NCI-H526 (cell line): ENCODE measurements at regions not wholly inside any gene's neighbourhood (a gene's known extent, or its start where the extent isn't known, plus 50 kb on each side); places are given as distances from the start of the nearest gene placed in this dataset.
A peak's percentile ranks its signal among the peaks of the same experiment; 100 is the strongest.

Source experiments
- DNase-seq, 2 experiments: peaks; one replicate each; lab custom pipeline; 2025; lab: John Stamatoyannopoulos, UW

DNA sequence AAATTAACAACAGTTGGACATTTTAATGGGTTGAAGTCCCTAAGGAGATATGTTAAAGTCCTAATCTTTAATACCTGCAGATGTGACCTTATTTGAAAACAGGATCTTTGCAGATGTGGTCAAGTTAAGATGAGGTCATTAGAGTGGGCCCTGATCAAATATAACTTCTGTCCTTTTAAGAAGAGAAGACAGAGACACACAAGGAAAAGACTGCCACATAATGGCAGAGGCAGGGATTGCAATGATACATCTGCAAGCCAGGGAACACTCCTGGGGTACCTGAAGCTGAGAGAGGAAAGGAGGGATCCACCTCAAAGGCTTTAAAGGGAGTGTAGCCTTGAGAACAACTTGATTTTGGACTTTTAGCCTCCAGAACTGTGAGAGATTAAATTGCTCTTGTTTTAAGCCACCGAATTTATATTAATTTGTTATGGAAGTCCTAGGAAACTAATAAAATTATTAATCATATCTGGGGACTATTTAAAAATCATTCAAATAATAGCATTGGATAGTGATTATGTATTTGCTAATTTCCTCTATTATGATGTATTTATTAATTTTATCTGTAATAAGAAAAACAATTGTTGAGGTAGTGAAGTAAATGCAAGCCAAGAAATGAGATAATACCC, 700.0 kb upstream of the PCDH15 start:
- peak; percentile 35 for DNase-seq

DNA sequence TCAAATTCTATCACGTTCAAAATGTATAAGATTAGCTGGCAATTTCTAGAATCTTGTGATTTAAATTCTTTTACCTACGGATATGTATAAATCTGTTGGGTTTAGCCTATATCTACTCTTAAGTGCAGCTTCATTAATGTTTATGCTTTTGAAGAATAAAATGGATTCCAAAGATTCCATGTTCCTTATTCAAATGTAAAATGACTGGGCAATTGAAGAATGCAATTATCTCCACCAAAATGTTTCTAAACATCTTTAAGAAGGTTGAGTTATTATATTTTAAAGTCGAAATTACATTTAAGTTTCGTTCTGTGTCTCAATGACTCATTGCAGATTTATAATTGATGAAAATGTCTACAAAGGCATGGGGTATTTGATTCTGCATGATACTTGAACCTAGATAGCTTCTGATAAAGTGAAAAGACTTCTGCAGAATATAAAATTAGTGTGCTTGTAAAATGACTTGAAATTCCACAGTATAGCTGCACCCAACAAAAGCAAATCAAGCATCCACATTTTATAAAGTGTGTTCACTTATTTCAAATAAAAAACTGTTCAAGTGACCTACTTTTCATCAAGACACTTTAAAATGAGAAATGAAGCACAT, 697.0 kb upstream of the PCDH15 start:
- DNase-seq, result no peak

DNA sequence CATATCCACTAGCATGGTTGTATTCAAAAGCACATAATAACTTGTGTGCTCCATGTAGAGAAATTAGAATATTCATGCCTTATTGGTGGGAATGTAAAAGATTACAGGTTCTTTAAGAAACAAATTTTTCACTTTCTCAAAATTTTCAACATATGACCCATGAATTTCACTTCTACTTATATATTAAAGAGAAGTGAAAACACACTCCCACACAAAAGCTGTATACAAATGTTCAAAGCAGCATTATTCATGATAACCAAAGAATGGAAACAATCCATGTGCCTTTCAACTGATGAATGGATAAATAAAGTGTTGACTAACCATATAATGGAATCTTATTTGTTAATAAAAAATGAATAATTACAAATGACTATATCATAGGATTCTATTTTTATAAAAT, 694.5 kb upstream of the PCDH15 start:
- DNase-seq, result no peak

DNA sequence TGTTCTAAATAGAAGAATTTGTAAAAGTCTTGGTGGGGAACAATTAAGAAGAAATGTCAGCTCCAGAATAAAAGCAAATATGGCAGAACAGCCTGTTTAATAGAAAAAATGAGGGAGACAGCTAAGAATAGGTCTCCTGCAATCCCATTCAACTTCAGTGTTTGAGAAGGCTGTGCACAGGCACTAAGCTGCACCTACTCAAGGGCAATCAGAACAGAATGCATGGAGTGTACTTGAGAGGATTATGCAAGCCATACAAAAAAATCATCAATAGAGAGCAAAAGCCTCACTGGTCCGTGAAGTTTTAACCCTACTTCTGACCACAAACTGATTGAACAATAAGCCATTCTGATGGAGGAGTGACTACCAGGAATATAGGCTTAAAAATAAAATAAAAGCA, 690.7 kb upstream of the PCDH15 start:
- no peak for DNase-seq

DNA sequence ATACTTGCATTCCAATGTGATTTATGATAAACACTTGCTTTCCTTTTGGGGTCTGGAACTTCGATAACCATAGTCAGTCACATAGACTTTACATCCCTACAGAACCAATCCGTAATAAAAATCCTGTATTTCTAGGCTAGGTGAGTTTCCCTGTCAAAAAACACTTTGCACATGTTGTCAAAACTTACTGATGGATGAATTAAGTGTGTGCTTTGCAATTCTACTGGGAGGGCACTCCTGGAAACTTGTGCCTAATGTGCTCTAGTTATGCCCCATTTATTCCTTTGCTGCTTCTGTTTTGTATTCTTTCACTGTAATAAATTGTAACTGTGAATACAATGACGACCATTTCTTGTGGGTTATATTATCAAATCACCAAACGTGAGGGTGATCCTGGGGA, 684.8 kb upstream of the PCDH15 start:
- DNase-seq, result no peak

DNA sequence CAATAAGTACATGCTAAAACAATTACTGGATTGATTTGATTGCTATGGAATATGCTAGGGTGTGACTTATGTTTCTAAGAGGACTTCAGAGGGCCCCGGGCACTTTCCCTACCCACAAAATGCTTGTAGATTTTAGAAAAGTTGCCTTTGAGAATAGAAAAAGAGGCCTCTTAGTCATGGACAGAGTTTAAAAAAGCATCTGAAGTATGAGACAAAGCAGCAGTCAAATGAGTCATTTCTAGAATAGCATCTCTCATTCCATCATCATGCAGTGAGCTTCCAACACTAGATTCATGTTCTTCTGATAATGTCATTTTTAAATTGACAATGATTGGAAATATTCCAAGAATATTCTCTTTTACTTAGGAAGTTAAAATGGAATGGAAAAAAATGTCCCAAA, 675.1 kb upstream of the PCDH15 start:
- no peak for DNase-seq

DNA sequence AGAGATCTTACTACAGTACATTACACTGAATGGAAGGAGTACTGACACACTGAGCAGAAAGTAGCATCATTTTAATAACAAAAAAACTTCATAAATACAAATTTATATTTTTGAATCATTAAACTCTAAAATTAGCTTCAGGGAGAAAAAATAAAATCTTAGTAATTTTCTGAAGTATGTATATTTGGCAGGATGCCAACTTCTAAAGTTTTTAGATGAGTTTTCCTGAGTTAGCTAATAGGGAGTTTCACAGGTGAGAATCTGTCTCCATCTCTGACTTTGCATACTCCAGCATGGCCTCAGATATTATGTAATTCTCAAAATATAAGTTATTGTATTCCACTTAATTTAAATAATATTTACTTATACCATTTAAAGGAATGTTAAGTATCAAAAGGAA, 673.2 kb upstream of the PCDH15 start:
- DNase-seq, result no peak

DNA sequence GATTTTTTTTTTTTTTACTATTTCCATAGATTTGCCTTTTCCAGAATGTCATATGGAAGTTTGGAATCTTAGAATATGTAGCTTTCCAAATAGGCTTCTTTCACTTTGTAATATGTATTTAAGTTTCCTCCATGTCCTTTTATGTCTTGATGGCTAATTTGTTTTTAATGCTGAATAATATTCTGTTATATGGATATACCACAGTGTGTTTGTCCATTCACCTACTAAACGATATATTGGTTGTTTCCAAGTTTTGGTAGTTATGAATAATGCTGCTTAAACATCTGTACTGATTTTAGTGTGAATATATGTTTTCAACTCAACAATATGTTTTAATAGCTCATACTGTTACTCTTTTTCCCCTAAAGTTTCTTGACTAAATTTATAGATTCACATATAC, 669.8 kb upstream of the PCDH15 start:
- DNase-seq, result no peak

DNA sequence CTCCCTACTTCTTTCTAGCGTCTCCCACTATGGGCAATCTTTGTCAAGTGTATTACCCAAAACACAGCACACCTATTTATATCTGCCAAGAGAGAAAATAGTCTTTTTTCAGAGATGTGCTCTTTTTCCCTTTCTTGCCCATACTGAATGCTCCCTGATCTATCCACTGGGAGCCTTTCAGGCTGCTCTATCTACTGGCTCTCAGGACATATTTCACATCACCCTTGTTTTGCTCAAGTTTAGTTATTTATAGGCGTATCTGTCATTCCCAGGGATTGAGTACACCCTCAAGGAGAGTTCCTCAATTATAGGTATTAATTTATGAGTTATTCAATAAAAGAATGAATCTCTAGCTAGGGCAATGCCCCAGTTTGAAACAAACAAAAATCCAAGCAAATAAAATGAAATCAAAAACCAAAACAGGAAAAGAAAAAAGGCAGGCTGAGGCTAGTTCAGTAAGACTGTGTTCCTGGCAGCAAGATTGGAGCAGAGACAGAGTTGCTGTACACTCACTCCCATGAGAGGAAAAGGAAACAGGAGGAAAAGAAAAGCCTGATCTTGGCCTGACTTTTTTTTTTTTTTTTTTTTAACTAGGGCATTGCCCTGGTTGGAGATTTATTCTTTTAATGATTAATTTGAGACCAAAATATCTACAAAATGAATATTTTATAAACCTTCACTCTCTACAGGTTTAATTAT, 665.9 kb upstream of the PCDH15 start:
- no peak for DNase-seq

DNA sequence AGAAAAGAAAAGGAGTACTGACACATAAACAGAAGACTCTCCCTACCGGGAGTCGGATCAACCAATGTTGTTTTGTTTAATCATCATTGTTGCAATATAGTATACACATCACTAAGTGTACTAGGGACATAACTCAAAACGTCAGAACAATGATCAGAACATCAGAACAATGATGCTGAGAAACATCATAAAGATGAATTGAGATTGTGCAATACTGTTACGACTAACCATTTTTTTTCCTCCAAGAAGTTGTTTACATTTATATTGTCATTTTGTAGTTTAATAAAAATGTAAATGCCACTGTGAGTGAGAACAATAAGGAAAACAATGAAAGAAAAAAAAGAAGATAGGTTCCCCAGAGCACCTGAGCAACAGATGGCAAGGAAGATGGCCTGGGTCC, 663.1 kb upstream of the PCDH15 start:
- DNase-seq, result no peak

DNA sequence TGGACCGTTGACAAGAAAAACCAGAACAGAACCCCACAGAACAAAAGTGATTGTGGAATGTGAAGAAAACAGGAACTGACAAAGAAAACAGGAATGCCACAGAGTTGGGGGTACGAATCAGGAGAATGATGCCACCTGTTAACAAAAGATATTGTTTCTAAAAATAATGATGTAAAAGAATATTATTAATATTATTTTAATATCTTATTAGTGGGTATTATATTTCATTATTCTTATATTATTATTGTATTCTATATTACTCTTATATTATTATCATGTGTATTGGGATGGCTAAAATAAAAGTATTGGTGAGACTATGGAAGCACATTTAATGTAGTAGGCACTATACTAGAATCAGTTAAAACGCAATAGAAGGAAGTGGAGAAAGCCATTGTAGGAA, 659.0 kb upstream of the PCDH15 start:
- DNase-seq, result no peak

DNA sequence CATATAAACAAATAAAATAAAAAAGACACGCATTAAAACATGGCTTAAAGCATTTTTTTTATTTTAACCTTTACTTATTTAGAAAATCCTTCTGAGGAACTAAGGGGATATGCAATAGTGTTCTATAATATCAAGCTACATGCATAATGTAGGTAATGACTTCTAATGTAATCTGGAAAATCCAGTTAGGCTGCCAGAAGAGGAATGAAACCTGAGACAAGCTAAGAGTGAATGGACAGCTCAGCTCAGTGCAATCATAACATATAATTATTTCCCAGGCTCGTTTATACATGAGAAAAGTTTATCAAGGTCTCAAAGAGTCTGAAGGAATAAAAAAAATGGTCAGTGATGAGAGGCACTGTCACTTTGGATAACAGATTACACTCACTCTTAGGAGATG, 649.0 kb upstream of the PCDH15 start:
- DNase-seq, result peak; percentile 14 to 23

DNA sequence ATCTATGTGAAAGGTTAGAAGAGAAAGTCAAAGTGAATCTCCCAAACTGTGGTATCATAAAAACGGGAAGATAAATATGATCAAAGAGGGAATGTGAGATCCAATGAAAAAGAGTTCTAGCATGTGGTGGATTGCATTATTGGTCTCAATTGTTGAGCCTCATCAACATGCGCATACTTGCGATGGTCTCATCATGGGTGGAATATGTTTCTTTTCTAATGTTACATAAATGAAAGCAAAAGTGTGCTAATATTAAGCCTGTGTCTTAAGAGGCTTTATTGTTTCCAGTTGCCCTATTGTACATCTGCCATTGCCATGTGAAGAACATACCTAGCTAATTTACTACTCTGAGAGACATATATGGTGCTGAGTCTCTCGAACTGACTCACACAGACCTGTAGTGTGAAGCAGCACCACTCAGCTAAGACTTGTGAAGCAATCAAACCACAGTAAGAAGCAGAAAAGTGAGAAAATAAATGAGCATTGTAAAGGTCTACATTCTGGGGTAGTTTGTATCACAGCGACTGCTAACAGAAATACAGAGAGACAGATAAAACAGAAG, 645.5 kb upstream of the PCDH15 start:
- DNase-seq, result no peak

DNA sequence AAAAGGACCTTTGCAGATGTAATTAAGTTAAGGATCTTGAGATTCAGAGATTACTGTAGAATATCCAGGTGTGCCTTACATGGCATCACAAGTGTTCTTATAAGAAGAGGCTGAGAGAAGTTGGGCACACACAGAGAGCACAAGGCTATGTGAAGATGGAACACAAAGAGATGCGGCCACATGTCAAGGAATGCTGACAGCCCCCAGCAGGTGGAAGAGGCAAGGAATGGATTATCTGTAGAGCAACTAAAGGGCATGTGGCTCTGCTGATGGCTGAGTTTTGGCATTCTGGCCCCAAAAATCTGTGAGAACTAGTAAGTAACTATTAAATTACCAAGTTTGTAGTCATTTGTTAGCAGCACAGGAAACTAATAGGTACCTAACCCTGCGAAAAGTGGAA, 640.7 kb upstream of the PCDH15 start:
- DNase-seq, result no peak

DNA sequence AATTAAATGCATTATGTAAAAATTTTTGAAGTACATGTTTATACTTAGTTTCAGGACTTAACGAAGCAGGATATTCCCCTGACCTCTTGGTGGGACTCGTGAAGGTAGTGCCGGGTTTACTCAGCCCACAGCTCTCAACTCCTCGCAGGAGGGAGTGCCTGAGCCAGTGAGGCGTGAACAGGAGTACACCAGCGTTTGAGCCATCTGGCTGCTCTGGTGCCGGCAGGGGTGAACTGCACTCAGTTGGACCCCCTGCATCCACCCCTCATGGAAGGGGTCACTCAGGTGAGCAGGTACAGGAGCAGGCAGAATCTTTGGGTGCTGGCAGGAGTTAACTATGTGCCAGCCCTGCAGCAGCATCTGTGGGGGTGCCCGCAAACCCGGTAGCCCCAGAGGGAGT, 625.1 kb upstream of the PCDH15 start:
- no peak for DNase-seq

DNA sequence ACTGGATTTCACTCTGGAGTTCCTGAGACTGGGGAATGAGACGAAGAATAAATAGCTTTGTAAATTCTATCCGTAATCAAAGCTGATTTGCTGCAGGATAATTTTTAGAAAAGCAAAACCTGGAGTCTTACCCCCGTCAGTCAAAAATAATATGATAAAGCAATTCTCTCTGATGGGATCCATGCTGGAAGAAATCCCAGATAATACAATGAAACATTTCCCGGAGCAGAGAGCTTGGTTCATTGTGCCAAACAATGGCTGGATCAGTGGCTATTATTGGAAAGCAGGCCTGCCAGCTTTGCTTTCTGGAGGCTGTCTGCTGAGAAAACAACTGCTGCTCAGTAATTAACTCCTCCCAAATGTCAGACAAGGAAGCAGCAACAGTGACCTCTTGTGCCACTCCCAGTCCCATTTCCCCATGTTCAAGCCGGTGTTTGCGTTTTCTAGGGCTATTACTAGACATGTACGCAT, 609.4 kb upstream of the PCDH15 start:
- peak; percentile 7 to 19 for DNase-seq

DNA sequence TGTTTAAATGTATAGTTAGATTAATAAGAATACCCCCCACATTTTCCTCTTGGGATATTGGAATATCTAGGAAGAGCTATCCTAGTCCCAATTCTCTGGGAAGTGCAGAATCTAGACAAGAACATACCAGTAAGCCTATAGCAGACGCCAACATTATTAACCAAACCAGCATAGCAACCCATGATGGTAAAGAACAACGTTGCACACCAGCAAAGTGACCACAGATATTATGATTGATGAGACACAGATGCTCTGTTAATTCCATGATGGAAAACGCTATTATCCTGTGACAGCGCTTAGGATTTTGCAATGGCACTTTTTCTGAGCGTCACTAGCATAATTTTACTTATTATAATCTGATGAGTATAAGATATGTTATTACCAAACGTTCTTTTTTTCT, 603.1 kb upstream of the PCDH15 start:
- no peak for DNase-seq

DNA sequence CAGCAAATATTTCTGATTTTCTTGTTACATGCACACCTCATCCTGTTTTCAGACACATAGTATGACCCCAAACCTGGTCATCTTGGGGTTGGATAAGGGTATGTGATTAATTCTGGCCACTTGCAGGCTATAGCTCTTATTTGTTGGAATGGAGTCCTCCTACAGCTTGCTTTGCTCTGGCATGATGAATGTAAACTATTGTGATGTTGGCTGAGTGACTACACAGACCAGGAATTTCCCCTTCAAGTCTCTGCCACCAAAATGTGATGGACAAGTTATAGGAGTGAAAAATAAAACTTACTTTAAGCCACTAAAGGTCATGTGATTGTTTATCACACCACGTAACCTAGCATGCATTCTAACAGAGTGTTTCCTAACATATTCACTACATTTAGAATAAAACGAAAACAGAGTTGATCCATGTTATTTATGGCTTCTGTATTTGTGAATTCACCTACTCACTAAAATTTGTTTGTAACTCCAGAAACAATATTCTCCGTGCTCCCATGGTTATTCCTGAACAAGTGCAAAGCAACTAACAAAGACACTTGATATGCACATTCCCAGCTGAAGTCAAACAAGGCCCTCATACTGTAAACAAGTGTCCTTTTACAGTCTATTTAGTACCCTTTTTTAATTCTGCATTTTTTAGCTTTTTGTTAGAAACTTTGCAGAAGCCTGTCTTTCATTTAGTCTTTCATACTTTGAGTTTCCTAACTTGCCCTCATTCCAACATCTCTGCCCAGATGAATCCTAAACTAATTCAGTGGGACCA, 599.2 kb upstream of the PCDH15 start:
- no peak for DNase-seq

DNA sequence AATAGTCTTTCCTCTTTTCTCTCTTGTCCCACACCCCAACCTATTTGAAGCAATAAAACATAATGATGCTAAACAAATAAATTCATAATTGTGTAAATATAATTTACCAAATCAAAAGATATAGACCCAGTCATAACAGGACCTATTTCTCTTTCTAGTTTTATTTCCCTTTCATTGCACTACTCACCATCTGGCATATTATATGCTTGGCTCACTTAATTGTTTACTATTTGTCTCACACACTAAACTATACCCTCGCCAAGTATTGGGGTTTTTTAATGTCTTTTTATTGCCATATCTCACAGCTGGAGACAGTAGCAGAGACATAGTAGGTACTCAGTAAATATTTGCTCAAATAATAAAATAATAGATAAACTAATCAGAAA, 597.5 kb upstream of the PCDH15 start:
- no peak for DNase-seq

DNA sequence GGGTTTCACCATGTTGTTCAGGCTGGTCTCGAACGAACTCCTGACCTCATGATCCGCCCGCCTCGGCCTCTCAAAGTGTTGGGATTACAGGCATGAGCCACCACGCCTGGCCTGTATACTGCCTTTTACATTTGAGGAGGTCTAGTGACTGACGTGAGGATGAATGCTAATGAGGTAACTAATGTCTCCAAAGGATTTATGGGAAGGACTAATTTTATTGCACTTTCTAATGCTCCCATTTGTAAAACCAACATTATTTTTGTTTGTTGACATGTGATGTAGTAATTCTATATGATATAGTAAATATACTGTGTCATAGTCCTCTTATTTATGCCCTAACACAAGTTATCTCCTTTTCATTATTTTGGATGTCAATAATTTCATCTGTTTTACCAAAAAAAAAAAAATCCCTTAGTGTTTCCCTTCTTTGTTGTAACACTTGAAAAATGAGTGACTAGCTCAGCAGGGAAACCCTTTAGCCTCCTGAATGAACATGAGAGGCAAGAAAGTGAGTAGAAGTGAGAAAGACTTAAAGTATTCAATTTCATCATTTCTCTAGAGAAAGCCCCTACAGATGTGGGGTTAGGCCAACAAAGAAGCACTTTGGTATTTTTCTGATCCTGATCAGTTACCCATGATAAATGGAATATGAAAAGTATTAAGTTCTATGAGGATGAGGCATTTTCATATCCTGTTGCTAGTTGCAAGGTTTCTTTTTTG, 596.9 kb upstream of the PCDH15 start:
- no peak for DNase-seq

DNA sequence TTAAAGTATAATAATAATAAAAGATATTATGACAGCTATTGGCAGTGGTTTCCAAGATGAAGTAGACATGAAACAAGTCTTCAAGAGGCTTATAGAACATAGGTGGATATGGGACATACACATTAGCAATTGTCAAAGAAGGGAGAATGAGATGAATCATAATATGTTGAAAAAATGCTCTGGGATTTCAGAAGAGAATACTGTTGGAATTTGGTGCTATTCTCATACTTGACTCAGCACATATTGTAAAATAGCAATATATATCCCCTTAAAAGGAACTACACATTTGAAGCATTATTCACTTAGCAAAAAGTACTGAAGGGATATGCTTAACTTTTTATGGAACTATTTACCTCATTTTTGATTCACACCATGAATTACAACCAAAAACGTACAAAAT, 577.2 kb upstream of the PCDH15 start:
- DNase-seq, result no peak

DNA sequence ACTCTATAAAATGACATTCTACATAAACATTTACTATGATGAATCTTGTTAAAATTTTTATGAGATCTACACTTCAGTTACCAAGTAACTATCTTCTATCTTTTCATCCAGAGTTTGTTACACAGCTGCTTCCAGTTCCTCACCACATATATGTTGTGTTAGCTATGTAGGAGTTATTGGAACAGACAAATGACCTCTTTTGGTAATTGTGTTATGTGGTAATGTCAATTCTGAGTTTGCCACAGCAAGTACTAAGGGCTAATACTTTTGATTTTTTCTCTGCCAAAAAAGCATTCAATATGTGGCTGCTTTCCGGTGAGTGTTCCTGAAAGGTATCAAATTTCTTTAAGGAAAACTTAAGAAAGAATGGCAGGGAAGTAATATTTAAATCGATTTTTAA, 573.9 kb upstream of the PCDH15 start:
- DNase-seq, result no peak
